NCI-H82 treated with DMSO at 0.1 percent for 48 hours (cell line): ENCODE measurements at regions not wholly inside any gene's neighbourhood (a gene's known extent, or its start where the extent isn't known, plus 50 kb on each side); places are given as distances from the start of the nearest gene placed in this dataset.
"Not testable (repeated sequence)": the region's sequence is repeated elsewhere in the genome, so short reads cannot be mapped to it uniquely, and the experiment has no call there.

Experiments used
- DNase-seq: peaks from one replicate; lab custom pipeline; 2025; ENCODE audit not compliant: unreplicated experiment; lab: John Stamatoyannopoulos, UW

- no peak for DNase-seq
Measured at GRCh38 chr6:27178860-27179259, 68.6 kb upstream of the PRSS16 start.

GRCh38 chr6:27183060-27183832, 64.3 kb upstream of the PRSS16 start:
- no peak for DNase-seq

- DNase-seq = no peak
Measured at GRCh38 chr6:27187231-27188060, 60.1 kb upstream of the PRSS16 start.

- no peak for DNase-seq
Measured at GRCh38 chr6:27188061-27188884, 59.2 kb upstream of the PRSS16 start.

GRCh38 chr6:27188885-27189418, 58.5 kb upstream of the PRSS16 start:
- peak; percentile 74 for DNase-seq

GRCh38 chr6:27190126-27190525, 57.4 kb upstream of the PRSS16 start:
- DNase-seq = no peak

- not testable (repeated sequence) for DNase-seq
Measured at GRCh38 chr6:27194453-27194852, 53.0 kb upstream of the PRSS16 start.

GRCh38 chr6:27195547-27195946, 52.0 kb upstream of the PRSS16 start:
- DNase-seq = peak; percentile 19
